ENCODE measurements at regions not wholly inside any gene's neighbourhood (a gene's known extent, or its start where the extent isn't known, plus 50 kb on each side); places are given as distances from the start of the nearest gene placed in this dataset.

DNA sequence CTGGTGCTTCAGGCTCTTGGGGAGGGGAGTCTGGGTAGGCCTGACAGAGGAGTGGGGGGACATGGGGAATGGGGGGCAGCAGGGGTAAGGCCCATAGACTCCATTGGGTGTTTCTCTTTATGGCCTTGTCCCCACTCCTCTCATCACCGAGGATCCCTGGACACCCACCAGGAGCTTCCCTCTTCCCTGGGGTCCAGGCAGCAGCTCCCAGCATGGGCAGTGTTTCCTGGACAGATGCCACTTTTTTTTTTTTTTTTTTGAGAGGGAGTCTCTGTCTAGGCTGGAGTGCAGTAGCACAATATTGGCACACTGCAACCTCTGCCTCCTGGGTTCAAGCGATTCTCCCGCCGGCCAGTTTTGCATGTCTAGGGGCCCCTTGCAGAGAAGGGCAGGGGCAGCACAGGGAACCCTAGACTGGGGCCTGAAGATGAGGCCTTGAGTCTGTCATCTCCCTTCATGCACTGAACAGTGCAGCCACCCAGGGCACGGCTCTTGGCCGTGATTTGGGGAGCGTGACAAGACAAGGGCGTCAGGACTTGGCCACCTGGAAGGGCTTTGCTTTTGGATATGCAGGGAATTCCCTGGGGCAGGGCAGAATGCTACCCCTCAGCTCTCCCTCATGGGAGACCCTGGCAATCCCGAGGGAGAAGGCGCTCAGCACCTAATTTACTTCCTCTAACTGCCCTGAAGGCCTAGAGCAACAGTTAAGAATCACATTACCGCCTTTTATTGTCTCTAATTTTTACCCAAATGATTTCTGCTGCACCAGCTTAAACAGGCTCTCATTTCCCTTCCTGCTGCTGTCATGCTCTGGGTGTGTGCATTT lies 213.9 kb upstream of the ZNF536 start:
- H3K4me1 Mint-ChIP-seq = no peaks in the 10 kb centered on the region
- Histone ChIP-seq H3K27ac (ENCODE audit: low read length) (no peak overlapping the region), H3K27me3 (ENCODE audit: control insufficient read depth, insufficient read depth, low read length) (no peaks in the 10 kb centered on the region), H3K4me3 (ENCODE audit: low read length) (no peak overlapping the region), H3K9me3 (ENCODE audit: control insufficient read depth, insufficient read depth, low read length) (no peaks in the 10 kb centered on the region), H3K4me1 (ENCODE audit: control insufficient read depth, insufficient read depth, low read length) (no peaks in the 10 kb centered on the region), H3K36me3 (ENCODE audit: control insufficient read depth, insufficient read depth, low read length) (no peaks in the 10 kb centered on the region)
- H3K27ac Mint-ChIP-seq = no peak overlapping the region
- DNase-seq (no peak), ATAC-seq (no peak)
- peaks cover 4 to 12% of the 10 kb centered on the region in 2 donors for H3K27me3 Mint-ChIP-seq (ENCODE audit: low read depth in 2 of 2)
- H3K9me3 Mint-ChIP-seq = peaks cover 0 to 2% of the 10 kb centered on the region in 2 donors
- intact Hi-C loops (cut with micrococcal nuclease) = no loop called here
- 85% methylated on average over 11 of the region's 11 CpGs for WGBS (ENCODE audit: insufficient coverage)
- no peak overlapping the region for H3K4me3 Mint-ChIP-seq
- TF ChIP-seq, protein P1, sequence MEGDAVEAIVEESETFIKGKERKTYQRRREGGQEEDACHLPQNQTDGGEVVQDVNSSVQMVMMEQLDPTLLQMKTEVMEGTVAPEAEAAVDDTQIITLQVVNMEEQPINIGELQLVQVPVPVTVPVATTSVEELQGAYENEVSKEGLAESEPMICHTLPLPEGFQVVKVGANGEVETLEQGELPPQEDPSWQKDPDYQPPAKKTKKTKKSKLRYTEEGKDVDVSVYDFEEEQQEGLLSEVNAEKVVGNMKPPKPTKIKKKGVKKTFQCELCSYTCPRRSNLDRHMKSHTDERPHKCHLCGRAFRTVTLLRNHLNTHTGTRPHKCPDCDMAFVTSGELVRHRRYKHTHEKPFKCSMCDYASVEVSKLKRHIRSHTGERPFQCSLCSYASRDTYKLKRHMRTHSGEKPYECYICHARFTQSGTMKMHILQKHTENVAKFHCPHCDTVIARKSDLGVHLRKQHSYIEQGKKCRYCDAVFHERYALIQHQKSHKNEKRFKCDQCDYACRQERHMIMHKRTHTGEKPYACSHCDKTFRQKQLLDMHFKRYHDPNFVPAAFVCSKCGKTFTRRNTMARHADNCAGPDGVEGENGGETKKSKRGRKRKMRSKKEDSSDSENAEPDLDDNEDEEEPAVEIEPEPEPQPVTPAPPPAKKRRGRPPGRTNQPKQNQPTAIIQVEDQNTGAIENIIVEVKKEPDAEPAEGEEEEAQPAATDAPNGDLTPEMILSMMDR (IDR thresholded peaks at IDR 0.05) = no peak
- no peaks in the 10 kb centered on the region for H3K36me3 Mint-ChIP-seq

DNA sequence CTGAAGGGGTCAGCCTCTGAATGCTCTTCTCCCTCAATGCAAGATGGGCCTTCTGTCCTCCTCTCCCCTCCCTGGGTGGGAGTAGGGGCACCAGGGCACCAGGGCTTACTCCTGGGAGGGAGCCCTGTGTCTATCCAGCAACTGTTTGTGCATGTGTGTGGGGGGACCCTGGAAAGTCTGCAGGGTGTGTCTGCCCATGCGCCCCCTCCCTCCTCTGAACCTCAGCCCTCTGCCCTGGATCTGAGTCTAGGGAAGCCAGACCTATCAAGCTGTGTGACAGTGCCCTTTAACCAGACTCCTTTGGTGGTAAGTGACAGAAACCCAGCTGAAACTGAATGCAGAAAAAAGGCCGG lies 213.3 kb upstream of the ZNF536 start:
- ATAC-seq (no peak), DNase-seq (no peak)
- Mint-ChIP-seq H3K36me3 (no peaks in the 10 kb centered on the region), H3K27ac (no peak overlapping the region), H3K4me1 (no peaks in the 10 kb centered on the region), H3K4me3 (no peak overlapping the region), H3K9me3 (peaks cover 0 to 2% of the 10 kb centered on the region in 2 donors), H3K27me3 (ENCODE audit: low read depth in 2 of 2) (peaks cover 7 to 10% of the 10 kb centered on the region in 2 donors)
- intact Hi-C loops (cut with micrococcal nuclease) = no loop called here
- Histone ChIP-seq H3K9me3 (ENCODE audit: control insufficient read depth, insufficient read depth, low read length) (no peaks in the 10 kb centered on the region), H3K27me3 (ENCODE audit: control insufficient read depth, insufficient read depth, low read length) (no peaks in the 10 kb centered on the region), H3K27ac (ENCODE audit: low read length) (no peak overlapping the region), H3K4me3 (ENCODE audit: low read length) (no peak overlapping the region), H3K36me3 (ENCODE audit: control insufficient read depth, insufficient read depth, low read length) (no peaks in the 10 kb centered on the region), H3K4me1 (ENCODE audit: control insufficient read depth, insufficient read depth, low read length) (no peaks in the 10 kb centered on the region)
- TF ChIP-seq, protein P1 (IDR thresholded peaks at IDR 0.05) = no peak
- 84% methylated on average over 2 of the region's 2 CpGs for WGBS (ENCODE audit: insufficient coverage)

DNA sequence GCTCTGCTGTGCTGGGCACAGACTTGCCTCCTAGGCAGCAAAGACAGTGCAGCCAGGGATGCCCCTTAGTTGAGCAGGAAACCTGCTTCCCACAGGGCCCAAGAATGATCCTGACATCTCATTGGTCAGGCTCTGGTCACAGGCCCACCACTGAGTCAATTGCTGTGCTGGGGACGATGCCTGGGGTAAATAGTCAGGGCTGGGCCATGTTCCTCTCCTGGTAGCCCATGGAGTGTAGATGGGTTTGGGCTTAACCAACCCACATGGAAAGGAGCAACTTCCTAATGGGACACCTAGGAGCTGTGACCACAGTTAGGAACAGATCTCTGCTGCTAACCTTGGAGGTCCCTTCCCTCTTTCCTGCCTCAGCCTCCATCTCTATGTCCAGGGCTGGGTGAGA lies 212.5 kb upstream of the ZNF536 start:
- H3K36me3 ChIP-seq (ENCODE audit: control insufficient read depth, insufficient read depth, low read length) = no peaks in the 10 kb centered on the region
- DNase-seq (no peak), ATAC-seq (no peak)
- H3K4me3 Mint-ChIP-seq = no peak overlapping the region
- TF ChIP-seq, protein P1 (IDR thresholded peaks at IDR 0.05) = no peak
- WGBS (ENCODE audit: insufficient coverage) = 91% methylated on average over 1 of the region's 1 CpG
- H3K27ac Mint-ChIP-seq = no peak overlapping the region
- peaks cover 0 to 2% of the 10 kb centered on the region in 2 donors for H3K9me3 Mint-ChIP-seq
- no peaks in the 10 kb centered on the region for H3K4me1 ChIP-seq (ENCODE audit: control insufficient read depth, insufficient read depth, low read length)
- intact Hi-C loops (cut with micrococcal nuclease) = no loop called here
- no peaks in the 10 kb centered on the region for H3K4me1 Mint-ChIP-seq
- H3K27ac ChIP-seq (ENCODE audit: low read length) = no peak overlapping the region
- no peaks in the 10 kb centered on the region for H3K36me3 Mint-ChIP-seq
- H3K27me3 Mint-ChIP-seq (ENCODE audit: low read depth in 2 of 2) = peaks cover 2 to 7% of the 10 kb centered on the region in 2 donors
- no peak overlapping the region for H3K4me3 ChIP-seq (ENCODE audit: low read length)
- H3K27me3 ChIP-seq (ENCODE audit: control insufficient read depth, insufficient read depth, low read length) = no peaks in the 10 kb centered on the region
- no peaks in the 10 kb centered on the region for H3K9me3 ChIP-seq (ENCODE audit: control insufficient read depth, insufficient read depth, low read length)

- 79% methylated on average over 9 of the region's 9 CpGs for WGBS (ENCODE audit: insufficient coverage)
Observed at GRCh38 chr19:30160426-30160825, 211.8 kb upstream of the ZNF536 start.

More at GRCh38 chr19:30160426-30160825, 211.8 kb upstream of the ZNF536 start:
- Mint-ChIP-seq H3K36me3 (no peaks in the 10 kb centered on the region), H3K27ac (no peak overlapping the region), H3K4me3 (no peak overlapping the region), H3K27me3 (ENCODE audit: low read depth in 2 of 2) (peaks cover 0 to 7% of the 10 kb centered on the region in 2 donors), H3K4me1 (no peaks in the 10 kb centered on the region), H3K9me3 (peaks cover 0 to 2% of the 10 kb centered on the region in 2 donors)
- no peak overlapping the region for H3K27ac ChIP-seq (ENCODE audit: low read length)
- intact Hi-C loops (cut with micrococcal nuclease) = no loop called here
- no peaks in the 10 kb centered on the region for H3K9me3 ChIP-seq (ENCODE audit: control insufficient read depth, insufficient read depth, low read length)
- DNase-seq (no peak), ATAC-seq (no peak)
- no peaks in the 10 kb centered on the region for H3K27me3 ChIP-seq (ENCODE audit: control insufficient read depth, insufficient read depth, low read length)
- no peaks in the 10 kb centered on the region for H3K4me1 ChIP-seq (ENCODE audit: control insufficient read depth, insufficient read depth, low read length)
- TF ChIP-seq, protein P1 (IDR thresholded peaks at IDR 0.05) = no peak
- no peak overlapping the region for H3K4me3 ChIP-seq (ENCODE audit: low read length)
- no peaks in the 10 kb centered on the region for H3K36me3 ChIP-seq (ENCODE audit: control insufficient read depth, insufficient read depth, low read length)
